MM.1S (cell line): ENCODE measurements at regions not wholly inside any gene's neighbourhood (a gene's known extent, or its start where the extent isn't known, plus 50 kb on each side); places are given as distances from the start of the nearest gene placed in this dataset.

Source experiments
- CTCF ChIP-seq: fragments of 300-600 bp; sonication (generic); IDR thresholded peaks from 2 replicates; pipeline ENCODE4 v1.5.1; 2016; ENCODE audit warnings: antibody characterized with exemption, low read length, mixed read lengths
- EZH2 ChIP-seq: fragments of 300-600 bp; sonication (generic); optimal IDR thresholded peaks from 2 replicates; pipeline ENCODE3; 2017; ENCODE audit warnings: low read depth, mild to moderate bottlenecking, antibody characterized with exemption, low read length, mixed read lengths
- EZH2phosphoT487 ChIP-seq: fragments of 300-600 bp; sonication (generic); IDR thresholded peaks from 2 replicates; pipeline ENCODE4 v1.6.1; 2018; ENCODE audit warnings: antibody characterized with exemption, low read length

- no peak for TF ChIP-seq CTCF
- no peak for TF ChIP-seq EZH2
- TF ChIP-seq EZH2phosphoT487: no peak
These were observed 232.9 kb downstream of the ZIC5 start for GRCh38 chr13:99738626-99739025.
